ENCODE measurements at regions not wholly inside any gene's neighbourhood (a gene's known extent, or its start where the extent isn't known, plus 50 kb on each side); places are given as distances from the start of the nearest gene placed in this dataset.
"Not testable (repeated sequence)": the region's sequence is repeated elsewhere in the genome, so short reads cannot be mapped to it uniquely, and the experiment has no call there.

- DNase-seq (ENCODE audit: low read depth in 2 of 2) = no peak
Observed at GRCh38 chrX:55142206-55142918, 53.5 kb downstream of the PAGE2 start.

DNA sequence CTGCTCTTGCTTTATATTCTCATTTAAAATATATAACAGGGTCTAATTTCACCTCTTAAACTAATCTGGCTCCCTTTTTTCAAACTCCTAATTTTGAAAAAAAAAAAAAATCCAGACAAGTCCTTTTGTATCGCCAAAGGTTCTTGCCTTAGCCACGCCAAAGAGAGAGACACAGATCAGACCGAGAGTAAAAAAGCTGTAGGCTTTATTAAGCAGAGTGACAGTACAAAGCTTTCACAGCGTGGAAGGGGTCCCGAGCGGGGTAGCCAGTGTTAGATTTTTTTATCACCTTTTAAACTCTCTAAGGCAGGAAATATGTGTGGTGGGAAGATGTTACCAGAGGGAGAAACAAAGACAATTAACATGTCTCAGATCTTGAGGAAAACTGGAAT lies 54.1 kb downstream of the PAGE2 start:
- DNase-seq (ENCODE audit: low read depth in 2 of 2) = no peak

DNA sequence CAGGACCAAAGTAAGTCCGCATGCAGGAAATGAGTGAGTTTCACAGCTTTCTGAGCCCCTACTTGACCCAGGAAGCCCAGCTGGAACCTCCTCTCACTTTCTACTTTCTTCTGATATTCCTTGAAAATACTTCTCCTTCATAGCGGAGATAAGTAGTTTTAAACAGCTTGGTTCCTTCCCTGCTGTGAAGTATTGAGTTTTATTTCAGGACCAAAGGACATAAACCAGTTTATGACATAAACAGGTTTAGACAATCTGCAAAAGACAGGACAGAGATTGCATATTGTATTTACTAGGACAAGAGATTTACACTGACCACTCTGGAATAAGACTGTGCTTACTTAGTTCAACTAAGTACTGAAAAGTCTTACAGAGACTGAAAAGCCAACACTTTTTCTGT lies 54.8 kb downstream of the PAGE2 start:
- DNase-seq (ENCODE audit: low read depth in 2 of 2) = no peak

DNA sequence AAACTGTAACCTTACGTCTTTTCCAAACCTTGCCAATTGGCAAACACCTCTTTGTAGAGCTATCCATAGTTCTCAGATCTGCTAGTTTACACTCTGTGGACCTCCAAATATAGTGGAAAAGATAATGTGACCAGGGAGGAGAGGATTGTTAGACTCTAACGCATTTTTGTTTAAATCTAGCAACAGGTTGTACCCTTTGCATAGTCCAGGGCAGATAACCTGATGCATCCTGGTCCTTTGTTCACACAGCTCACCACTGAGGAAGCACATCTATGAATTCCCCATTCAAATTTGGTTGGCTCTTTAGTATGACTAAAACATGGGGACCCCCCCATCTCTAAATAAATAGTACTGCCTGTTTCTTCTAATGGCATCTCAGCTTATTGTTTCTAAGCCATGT lies 55.9 kb downstream of the PAGE2 start:
- no peak for DNase-seq (ENCODE audit: low read depth in 2 of 2)

- DNase-seq (ENCODE audit: low read depth in 2 of 2) = no peak
Observed at GRCh38 chrX:55149242-55149641, 60.4 kb downstream of the PAGE2 start.

DNA sequence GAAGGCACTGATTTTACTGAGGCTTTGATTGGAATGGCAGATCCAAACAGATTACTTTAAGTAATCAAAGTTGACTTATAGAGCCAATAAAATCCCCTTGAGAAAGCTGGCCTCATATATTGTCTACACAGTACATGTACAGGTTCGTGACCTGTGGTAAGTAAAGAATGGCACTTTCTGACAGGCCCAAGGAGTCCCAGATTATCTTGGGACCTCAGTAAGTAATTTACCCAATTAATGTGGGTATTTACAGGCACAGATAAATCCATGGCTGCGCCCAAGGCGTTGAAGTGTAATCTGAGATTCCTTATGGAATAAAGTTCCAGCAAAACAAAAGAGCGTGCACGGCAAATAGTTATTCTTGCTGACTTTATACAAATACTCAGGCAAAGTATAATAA lies 62.4 kb downstream of the PAGE2 start:
- no peak for DNase-seq (ENCODE audit: low read depth in 2 of 2)

DNA sequence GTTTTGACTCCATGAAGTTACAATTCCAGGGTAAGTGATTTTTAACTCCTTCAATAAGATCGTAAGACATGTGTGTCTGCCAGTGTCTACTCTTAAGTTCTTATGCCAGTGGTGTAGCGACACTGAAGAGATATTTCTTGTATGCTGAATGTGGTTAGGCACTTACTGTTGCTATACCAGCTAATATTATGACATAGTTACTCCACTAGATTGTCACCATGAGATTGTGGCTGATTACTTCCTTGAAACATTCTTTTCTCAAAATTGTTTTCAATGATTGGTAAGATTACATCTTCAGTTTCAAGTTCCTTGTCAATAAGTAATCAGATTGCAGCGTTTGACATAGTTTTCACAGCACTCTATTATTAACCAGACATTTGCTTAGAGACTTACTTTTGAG lies 60.6 kb upstream of the PAGE5 start:
- DNase-seq (ENCODE audit: low read depth in 2 of 2) = no peak

DNA sequence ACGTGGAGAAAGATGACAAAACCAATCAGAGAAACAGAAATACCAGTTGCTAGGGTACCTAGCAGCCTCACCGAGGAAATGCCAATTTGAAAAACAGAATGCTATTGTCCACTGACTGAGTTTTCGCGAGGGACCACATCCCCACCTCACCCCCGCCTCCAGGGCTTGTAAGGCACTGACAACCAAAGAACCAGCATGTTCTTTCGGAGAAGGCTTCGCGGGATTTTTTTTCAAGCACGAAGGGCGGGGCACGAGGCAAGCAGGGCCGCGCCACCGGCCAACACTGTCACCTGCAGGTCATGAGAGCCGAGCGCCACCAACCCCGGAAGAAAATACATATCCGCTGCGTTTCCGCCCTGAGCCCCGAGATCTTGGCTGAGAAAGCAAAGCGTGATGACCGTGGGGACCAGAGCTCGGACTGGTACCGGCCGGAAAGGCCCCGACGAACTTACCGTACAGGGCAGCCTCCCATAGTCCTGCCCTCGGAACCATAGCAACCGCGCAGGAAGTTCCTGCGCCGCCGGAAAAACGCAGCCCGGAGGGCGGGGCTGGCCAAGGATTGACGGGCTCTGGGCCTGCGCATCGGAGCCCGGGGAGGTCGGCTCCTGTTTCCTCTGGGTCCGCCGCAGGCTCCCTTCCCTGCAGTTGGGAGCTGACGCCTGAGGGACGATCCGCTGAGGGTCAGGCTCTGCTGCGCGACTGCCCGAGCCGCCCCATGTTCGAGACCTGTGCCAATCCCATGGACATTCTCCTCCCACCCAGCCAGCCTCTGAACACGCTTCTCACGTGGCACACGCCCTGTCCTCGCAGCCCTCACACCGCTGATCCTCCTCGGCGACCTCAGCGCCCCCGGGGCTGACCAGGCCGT lies 59.2 kb upstream of the PAGE5 start:
- DNase-seq (ENCODE audit: low read depth in 2 of 2) = peak; percentile 52 to 54

GRCh38 chrX:55161581-55161980 lies 58.6 kb upstream of the PAGE5 start:
- no peak for DNase-seq (ENCODE audit: low read depth in 2 of 2)

GRCh38 chrX:55163171-55163570 lies 57.0 kb upstream of the PAGE5 start:
- no peak for DNase-seq (ENCODE audit: low read depth in 2 of 2)

GRCh38 chrX:55165026-55165425 lies 55.1 kb upstream of the PAGE5 start:
- not testable (repeated sequence) for DNase-seq (ENCODE audit: low read depth in 2 of 2)

DNA sequence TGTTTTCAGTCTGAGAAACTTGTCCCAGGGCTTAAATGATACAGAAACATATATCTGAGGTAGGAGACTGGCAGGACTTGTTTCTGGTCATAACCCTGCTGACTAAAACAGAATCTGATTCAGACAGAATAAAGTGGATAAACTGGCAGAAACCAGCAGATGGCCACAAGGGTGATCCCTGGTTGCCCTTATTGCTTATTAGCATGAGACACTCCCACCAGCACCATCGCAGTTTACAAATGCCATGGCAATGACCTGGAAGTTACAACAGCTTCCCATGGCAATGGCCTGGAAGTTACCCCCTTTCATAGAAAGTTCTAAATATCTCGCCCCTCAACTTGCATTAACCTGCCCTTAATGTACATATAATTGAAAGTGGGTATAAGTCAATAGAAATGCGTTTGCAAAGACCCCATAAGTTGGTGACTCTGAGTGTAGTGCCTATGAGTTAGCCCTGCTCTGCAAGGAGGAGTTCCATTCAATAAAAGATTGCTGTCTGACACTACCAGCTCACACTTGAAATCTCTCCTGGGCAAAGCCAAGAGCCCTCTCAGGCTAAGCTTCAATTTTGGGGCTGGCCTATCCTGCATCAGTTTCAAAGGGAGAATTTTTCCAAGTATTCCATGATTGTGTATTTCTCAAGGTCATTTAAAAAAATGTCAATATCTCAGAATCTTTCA lies 52.9 kb upstream of the PAGE5 start:
- DNase-seq (ENCODE audit: low read depth in 2 of 2) = no peak

GRCh38 chrX:55167901-55168300 lies 52.2 kb upstream of the PAGE5 start:
- no peak for DNase-seq (ENCODE audit: low read depth in 2 of 2)

DNA sequence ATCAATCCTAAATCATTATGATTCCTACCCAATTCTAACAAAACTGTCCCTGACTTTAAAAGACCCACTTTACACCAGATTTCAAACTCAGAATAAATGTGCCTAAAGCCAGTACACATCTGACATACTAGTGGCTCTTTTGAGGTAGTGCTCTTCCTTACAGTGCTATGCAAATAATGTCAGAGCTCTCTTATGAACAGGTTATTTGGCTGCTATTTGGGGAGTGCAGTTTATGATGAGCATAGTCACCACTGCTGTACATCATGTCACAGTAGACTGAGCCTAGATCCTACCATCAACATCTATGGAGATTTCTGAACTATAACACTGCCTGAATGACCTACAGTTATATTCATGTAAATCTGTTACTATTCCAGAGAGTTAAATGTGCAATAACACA lies 50.4 kb upstream of the PAGE5 start:
- DNase-seq (ENCODE audit: low read depth in 2 of 2) = no peak

Data from fibroblast of skin of left biceps (primary cell).